ENCODE measurements at regions not wholly inside any gene's neighbourhood (a gene's known extent, or its start where the extent isn't known, plus 50 kb on each side); places are given as distances from the start of the nearest gene placed in this dataset.

DNA sequence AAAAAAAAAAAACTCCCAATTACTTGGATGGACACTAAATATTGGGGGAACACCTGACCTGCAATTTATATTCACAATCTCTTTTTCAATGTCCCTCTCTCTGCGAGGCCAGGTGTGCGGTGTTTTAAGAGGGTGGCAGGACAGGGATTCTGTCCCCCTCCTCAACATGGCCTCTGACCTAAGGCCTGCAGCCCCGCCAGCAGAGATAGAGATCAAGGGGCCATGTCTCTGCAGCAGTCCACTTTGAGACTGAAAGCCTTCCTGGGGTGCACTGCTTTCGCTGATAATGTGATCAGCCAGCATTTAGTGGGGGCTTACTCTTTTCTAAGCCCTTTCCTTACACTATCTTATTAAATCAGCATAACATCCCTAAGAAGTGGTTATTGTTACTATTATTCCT lies 419.9 kb downstream of the OCA2 start:
- no peak for TF ChIP-seq CHD4 (IDR thresholded peaks at IDR 0.05; ENCODE audit: borderline replicate concordance)
- TF ChIP-seq POLR2A (IDR thresholded peaks at IDR 0.05; ENCODE audit: low read length) = no peak
- no peak for TF ChIP-seq NFE2L2 (conservative IDR thresholded peaks at IDR 0.05; ENCODE audit: low read length)
- TF ChIP-seq, protein P1, sequence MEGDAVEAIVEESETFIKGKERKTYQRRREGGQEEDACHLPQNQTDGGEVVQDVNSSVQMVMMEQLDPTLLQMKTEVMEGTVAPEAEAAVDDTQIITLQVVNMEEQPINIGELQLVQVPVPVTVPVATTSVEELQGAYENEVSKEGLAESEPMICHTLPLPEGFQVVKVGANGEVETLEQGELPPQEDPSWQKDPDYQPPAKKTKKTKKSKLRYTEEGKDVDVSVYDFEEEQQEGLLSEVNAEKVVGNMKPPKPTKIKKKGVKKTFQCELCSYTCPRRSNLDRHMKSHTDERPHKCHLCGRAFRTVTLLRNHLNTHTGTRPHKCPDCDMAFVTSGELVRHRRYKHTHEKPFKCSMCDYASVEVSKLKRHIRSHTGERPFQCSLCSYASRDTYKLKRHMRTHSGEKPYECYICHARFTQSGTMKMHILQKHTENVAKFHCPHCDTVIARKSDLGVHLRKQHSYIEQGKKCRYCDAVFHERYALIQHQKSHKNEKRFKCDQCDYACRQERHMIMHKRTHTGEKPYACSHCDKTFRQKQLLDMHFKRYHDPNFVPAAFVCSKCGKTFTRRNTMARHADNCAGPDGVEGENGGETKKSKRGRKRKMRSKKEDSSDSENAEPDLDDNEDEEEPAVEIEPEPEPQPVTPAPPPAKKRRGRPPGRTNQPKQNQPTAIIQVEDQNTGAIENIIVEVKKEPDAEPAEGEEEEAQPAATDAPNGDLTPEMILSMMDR (IDR thresholded peaks at IDR 0.05) = no peak
- TF ChIP-seq, protein P2, sequence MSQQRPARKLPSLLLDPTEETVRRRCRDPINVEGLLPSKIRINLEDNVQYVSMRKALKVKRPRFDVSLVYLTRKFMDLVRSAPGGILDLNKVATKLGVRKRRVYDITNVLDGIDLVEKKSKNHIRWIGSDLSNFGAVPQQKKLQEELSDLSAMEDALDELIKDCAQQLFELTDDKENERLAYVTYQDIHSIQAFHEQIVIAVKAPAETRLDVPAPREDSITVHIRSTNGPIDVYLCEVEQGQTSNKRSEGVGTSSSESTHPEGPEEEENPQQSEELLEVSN (IDR thresholded peaks at IDR 0.05; ENCODE audit: borderline replicate concordance, low read depth) = no peak
- TF ChIP-seq, protein P3, sequence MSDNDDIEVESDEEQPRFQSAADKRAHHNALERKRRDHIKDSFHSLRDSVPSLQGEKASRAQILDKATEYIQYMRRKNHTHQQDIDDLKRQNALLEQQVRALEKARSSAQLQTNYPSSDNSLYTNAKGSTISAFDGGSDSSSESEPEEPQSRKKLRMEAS (IDR thresholded peaks at IDR 0.05) = no peak
- TF ChIP-seq EP300 (IDR thresholded peaks at IDR 0.05) = no peak
- TF ChIP-seq ZNF302 (CRISPR knock-in tag; IDR thresholded peaks at IDR 0.05) = no peak
- TF ChIP-seq, protein P4, sequence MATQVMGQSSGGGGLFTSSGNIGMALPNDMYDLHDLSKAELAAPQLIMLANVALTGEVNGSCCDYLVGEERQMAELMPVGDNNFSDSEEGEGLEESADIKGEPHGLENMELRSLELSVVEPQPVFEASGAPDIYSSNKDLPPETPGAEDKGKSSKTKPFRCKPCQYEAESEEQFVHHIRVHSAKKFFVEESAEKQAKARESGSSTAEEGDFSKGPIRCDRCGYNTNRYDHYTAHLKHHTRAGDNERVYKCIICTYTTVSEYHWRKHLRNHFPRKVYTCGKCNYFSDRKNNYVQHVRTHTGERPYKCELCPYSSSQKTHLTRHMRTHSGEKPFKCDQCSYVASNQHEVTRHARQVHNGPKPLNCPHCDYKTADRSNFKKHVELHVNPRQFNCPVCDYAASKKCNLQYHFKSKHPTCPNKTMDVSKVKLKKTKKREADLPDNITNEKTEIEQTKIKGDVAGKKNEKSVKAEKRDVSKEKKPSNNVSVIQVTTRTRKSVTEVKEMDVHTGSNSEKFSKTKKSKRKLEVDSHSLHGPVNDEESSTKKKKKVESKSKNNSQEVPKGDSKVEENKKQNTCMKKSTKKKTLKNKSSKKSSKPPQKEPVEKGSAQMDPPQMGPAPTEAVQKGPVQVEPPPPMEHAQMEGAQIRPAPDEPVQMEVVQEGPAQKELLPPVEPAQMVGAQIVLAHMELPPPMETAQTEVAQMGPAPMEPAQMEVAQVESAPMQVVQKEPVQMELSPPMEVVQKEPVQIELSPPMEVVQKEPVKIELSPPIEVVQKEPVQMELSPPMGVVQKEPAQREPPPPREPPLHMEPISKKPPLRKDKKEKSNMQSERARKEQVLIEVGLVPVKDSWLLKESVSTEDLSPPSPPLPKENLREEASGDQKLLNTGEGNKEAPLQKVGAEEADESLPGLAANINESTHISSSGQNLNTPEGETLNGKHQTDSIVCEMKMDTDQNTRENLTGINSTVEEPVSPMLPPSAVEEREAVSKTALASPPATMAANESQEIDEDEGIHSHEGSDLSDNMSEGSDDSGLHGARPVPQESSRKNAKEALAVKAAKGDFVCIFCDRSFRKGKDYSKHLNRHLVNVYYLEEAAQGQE (IDR thresholded peaks at IDR 0.05) = no peak
- TF ChIP-seq ZSCAN20 (CRISPR knock-in tag; IDR thresholded peaks at IDR 0.05) = no peak
